22Rv1 (cell line): ENCODE measurements at regions not wholly inside any gene's neighbourhood (a gene's known extent, or its start where the extent isn't known, plus 50 kb on each side); places are given as distances from the start of the nearest gene placed in this dataset.

Source experiments
- ZFX ChIP-seq: fragments of 450-650 bp; IDR thresholded peaks from 2 replicates; pipeline ENCODE4 v1.6.1; 2017; ENCODE audit warnings: antibody characterized with exemption, borderline replicate concordance
- TF ChIP-seq, protein P1 (sequence below): fragments of 450-650 bp; IDR thresholded peaks from 2 replicates; pipeline ENCODE4 v1.5.1; 2017; ENCODE audit warnings: mild to moderate bottlenecking

- TF ChIP-seq, protein P1, sequence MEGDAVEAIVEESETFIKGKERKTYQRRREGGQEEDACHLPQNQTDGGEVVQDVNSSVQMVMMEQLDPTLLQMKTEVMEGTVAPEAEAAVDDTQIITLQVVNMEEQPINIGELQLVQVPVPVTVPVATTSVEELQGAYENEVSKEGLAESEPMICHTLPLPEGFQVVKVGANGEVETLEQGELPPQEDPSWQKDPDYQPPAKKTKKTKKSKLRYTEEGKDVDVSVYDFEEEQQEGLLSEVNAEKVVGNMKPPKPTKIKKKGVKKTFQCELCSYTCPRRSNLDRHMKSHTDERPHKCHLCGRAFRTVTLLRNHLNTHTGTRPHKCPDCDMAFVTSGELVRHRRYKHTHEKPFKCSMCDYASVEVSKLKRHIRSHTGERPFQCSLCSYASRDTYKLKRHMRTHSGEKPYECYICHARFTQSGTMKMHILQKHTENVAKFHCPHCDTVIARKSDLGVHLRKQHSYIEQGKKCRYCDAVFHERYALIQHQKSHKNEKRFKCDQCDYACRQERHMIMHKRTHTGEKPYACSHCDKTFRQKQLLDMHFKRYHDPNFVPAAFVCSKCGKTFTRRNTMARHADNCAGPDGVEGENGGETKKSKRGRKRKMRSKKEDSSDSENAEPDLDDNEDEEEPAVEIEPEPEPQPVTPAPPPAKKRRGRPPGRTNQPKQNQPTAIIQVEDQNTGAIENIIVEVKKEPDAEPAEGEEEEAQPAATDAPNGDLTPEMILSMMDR: no peak
- TF ChIP-seq ZFX: no peak
Measured at GRCh38 chr11:38935941-38936340, 2337.9 kb upstream of the RAG2 start.
